ENCODE measurements at regions not wholly inside any gene's neighbourhood (a gene's known extent, or its start where the extent isn't known, plus 50 kb on each side); places are given as distances from the start of the nearest gene placed in this dataset.

DNA sequence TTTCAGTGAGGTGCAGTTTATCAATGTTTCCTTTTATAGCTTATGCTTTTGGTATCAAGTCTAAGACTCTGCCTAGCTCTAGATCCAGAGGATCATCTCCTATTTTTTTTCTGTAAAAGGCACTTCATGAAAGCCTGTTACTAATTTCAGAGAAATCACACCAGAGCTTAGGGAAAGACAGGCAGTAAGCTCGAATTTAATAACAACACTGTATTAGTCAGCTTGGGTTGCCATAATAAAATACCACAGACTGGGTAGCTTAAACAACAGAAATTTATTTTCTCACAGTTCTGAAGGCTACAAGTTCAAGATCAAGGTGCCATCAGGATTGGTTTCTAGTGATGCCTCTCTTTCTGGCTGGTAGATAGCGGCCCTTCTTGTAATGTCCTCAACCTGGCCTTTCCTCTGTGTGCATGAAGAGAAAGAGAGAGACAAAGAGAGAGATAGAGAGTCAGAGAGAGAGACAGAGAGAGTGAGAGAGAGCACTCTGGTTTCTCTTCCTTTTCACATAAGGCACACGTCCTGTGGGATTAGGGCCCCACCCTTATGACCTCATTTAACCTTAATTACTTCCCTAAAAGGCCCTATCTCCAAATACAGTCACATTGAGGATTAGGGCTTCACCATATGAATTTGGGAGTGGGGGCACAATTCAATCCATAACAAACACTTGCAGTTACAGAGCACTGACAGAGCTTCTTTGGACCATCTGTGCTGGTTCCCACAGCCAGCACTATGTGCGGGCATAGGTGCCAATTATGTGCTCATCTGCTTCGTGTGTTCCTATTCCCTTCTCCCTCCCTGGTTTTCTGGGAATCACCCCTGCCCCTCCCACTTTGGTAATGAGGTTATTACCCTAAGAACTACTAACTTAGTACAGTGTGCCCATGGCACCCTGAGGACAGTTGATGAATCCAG lies 114.8 kb upstream of the MED14 start:
- no peak for DNase-seq (ENCODE audit: low read depth)
- TF ChIP-seq, protein P1, sequence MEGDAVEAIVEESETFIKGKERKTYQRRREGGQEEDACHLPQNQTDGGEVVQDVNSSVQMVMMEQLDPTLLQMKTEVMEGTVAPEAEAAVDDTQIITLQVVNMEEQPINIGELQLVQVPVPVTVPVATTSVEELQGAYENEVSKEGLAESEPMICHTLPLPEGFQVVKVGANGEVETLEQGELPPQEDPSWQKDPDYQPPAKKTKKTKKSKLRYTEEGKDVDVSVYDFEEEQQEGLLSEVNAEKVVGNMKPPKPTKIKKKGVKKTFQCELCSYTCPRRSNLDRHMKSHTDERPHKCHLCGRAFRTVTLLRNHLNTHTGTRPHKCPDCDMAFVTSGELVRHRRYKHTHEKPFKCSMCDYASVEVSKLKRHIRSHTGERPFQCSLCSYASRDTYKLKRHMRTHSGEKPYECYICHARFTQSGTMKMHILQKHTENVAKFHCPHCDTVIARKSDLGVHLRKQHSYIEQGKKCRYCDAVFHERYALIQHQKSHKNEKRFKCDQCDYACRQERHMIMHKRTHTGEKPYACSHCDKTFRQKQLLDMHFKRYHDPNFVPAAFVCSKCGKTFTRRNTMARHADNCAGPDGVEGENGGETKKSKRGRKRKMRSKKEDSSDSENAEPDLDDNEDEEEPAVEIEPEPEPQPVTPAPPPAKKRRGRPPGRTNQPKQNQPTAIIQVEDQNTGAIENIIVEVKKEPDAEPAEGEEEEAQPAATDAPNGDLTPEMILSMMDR (IDR thresholded peaks at IDR 0.05; ENCODE audit: control insufficient read depth, insufficient read depth, low read depth, low read length, missing control alignments) = no peak

DNA sequence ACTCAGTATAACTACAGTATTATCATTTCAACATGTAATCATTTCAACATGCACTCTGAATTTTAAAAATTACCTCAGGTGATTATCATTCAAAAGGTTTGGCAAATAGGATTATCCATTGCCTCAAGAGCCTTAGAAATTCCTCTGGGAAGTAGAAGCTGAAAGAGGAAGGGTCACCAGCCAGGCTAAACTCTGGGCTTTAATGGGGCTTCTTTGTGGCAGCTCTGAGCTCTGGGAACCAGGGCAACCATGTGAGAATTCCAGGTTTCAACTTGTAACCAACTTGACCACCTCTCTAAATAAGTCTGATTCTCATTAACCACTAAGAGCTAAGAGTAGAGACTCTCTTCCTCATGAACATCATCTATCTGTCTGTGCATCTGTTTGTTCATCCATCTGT lies 117.2 kb upstream of the MED14 start:
- no peak for DNase-seq (ENCODE audit: low read depth)
- H3K4me3 ChIP-seq (ENCODE audit: control insufficient read depth, low read depth, low read length) = no peak overlapping the region
- TF ChIP-seq, protein P1 (IDR thresholded peaks at IDR 0.05; ENCODE audit: control insufficient read depth, insufficient read depth, low read depth, low read length, missing control alignments) = no peak

More for the DNA sequence above, 114.8 kb upstream of the MED14 start:
- no peak overlapping the region for H3K4me3 ChIP-seq (ENCODE audit: control insufficient read depth, low read depth, low read length)

DNA sequence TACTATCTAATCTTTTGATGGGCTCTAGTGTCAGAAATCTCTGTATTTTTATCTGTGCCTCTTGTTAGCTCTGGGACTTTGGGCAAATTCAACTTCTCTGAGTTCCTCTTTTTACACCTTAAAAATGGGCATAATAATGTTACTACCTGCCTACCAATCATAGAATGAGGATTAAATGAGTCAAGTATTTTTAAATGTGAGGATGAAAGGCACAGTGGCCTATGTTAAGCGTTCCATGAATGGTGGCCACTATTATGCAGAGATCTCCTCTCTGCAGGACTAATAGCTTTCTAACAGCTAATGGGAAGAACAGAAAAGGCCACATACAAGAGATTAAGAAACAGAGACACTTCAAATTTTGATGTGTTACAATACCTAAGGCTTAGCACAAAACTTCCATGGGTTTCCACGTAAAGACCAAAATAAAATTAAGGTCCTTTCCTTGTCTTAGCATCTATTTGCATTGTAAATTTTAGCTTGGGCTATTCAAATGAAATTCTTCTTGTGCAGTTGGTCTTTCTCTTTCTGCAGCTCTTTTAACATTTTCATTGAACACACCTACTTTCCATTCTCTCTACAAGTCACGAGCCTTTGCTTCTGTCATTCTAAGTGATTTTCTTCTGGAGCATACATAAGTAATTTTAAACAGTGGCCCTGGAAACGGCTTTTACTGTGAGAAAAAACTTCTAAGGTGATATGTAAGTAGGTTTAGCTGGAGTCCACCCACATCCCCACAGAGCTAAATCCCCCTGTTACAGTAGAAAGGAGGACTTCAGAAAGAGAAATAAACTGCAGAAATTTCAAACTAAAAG lies 117.9 kb upstream of the MED14 start:
- no peak for DNase-seq (ENCODE audit: low read depth)
- no peak overlapping the region for H3K4me3 ChIP-seq (ENCODE audit: control insufficient read depth, low read depth, low read length)

DNA sequence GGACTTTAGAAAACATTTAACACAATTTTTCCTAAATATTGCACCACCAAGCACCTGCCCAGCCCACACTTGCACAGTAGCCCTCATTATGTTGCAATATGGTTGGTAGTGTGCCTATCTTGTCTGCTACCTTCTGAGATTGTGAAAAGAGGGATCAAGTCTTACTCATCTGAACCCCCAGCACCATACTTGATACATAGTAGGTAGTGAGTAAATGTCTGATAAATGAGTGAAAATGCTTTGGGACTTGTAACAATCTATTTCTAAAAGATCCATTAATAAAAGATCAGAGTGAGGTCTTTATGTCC lies 118.4 kb upstream of the MED14 start:
- H3K4me3 ChIP-seq (ENCODE audit: control insufficient read depth, low read depth, low read length) = no peak overlapping the region
- TF ChIP-seq, protein P1 (IDR thresholded peaks at IDR 0.05; ENCODE audit: control insufficient read depth, insufficient read depth, low read depth, low read length, missing control alignments) = no peak
- no peak for DNase-seq (ENCODE audit: low read depth)

More for the DNA sequence above, 117.9 kb upstream of the MED14 start:
- TF ChIP-seq, protein P1 (IDR thresholded peaks at IDR 0.05; ENCODE audit: control insufficient read depth, insufficient read depth, low read depth, low read length, missing control alignments) = no peak

DNA sequence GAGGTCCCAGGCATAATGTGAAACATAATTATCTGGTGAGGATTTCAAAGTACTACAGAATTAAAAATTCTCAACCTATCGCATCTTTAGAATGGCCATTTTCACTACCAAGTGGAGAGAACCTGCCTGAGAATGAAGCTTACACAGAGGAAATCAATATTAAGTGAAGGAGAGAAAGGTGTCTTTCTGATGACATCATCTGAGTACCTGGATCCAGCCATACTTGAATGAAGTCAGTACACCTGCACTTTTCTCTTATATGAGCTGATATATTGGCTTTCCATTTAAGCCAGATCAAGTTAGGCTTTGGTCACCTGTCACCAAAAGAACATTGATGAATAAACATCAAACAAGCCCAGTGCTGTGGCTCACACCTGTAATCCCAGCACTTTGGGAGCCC lies 118.9 kb upstream of the MED14 start:
- no peak overlapping the region for H3K4me3 ChIP-seq (ENCODE audit: control insufficient read depth, low read depth, low read length)
- no peak for DNase-seq (ENCODE audit: low read depth)
- TF ChIP-seq, protein P1 (IDR thresholded peaks at IDR 0.05; ENCODE audit: control insufficient read depth, insufficient read depth, low read depth, low read length, missing control alignments) = no peak

DNA sequence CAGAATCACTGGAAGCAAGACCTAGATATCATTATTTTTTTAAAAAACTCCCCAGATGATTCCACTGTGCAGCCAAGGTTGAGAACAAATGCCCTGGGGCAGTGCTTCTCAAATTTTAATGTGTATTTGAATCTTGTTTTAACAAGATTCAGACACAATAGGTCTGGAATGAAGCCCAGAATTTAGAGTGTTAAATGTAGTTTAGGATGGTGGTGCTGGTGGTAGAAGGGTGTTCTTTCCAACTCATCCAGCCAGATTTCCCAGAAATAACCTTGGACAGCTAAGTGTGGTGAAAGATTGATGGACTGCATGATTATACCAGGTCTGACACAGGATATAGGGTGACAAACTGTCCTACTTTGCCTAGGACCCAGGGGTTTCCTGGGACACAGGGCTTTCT lies 120.1 kb upstream of the MED14 start:
- no peak overlapping the region for H3K4me3 ChIP-seq (ENCODE audit: control insufficient read depth, low read depth, low read length)
- peak; percentile 49 for DNase-seq (ENCODE audit: low read depth)
- TF ChIP-seq, protein P1 (IDR thresholded peaks at IDR 0.05; ENCODE audit: control insufficient read depth, insufficient read depth, low read depth, low read length, missing control alignments) = no peak
